ENCODE measurements at regions not wholly inside any gene's neighbourhood (a gene's known extent, or its start where the extent isn't known, plus 50 kb on each side); places are given as distances from the start of the nearest gene placed in this dataset.

DNA sequence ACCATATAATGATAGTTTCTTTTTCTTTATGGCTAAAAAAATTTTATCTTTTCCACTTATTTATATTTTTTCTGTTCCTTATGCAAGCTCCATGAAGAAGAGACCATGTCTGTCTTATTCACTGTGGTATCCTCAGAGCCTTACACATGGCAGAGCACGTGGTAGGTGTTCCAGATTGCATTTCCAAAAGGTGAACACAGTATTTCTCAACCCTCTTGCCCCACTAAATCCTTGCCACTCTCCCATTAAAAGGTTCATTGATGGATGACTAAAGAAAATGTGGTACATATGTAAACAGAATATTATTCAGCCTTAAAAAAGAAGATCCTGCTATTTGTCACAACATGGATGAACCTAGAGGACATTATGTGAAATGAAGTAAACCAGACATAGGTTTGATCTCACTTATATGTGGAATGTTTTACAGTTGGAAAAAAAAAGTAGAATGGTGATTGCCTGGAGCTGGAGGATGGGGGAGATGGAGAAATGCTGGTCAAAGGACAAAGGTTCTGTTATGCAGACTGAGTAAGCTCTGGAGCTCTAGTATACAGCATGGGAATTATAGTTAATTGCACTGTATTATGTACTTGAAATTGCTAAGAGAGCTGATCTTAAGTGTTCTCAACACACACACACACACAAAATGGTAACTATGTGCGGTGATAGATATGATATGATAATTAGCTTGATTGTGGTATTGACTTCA, 266.7 kb downstream of the CNTN3 start:
- Mint-ChIP-seq H3K9me3 (peaks cover 4 to 44% (median 11%) of the 10 kb centered on the region in 6 donors), H3K27ac (no peak overlapping the region), H3K27me3 (ENCODE audit: low read depth in 3 of 3) (no peaks in the 10 kb centered on the region), H3K4me1 (no peaks in the 10 kb centered on the region), H3K36me3 (peaks cover 0 to 2% (median 0%) of the 10 kb centered on the region in 3 donors), H3K4me3 (no peak overlapping the region)
- no peak for DNase-seq

DNA sequence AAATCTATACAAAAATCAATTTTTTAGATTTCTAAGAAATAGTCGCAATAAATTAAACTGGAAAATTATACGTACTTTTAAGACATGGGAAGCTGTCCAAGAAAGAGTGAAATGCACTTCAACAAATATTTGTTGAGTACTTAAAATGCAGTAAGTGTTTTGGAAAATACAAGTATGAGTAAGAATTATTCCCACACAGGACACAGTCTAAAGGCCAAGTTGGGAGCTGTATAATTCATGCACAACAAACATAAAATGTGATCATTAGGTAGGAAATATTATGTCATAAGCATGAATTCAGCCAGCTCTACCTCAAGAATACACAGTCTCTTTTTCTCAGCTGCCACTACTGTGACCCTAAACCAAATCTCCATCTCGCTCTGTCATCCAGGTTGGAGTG, 267.6 kb downstream of the CNTN3 start:
- no peak overlapping the region for H3K27ac Mint-ChIP-seq
- no peak overlapping the region for H3K4me3 Mint-ChIP-seq
- no peaks in the 10 kb centered on the region for H3K36me3 Mint-ChIP-seq
- H3K9me3 Mint-ChIP-seq = peaks cover 2 to 47% (median 9%) of the 10 kb centered on the region in 6 donors
- no peak for DNase-seq
- H3K27me3 Mint-ChIP-seq (ENCODE audit: low read depth in 3 of 3) = no peaks in the 10 kb centered on the region
- H3K4me1 Mint-ChIP-seq = no peaks in the 10 kb centered on the region

GRCh38 chr3:74345701-74346100, 268.8 kb downstream of the CNTN3 start:
- Mint-ChIP-seq H3K4me3 (no peak overlapping the region), H3K27ac (no peak overlapping the region), H3K9me3 (peaks cover 2 to 38% (median 7%) of the 10 kb centered on the region in 6 donors), H3K36me3 (no peaks in the 10 kb centered on the region), H3K27me3 (ENCODE audit: low read depth in 3 of 3) (no peaks in the 10 kb centered on the region), H3K4me1 (no peaks in the 10 kb centered on the region)
- DNase-seq = no peak

- no peak for DNase-seq
- Mint-ChIP-seq H3K9me3 (peaks cover 5 to 35% (median 9%) of the 10 kb centered on the region in 6 donors), H3K4me3 (no peak overlapping the region), H3K27ac (no peak overlapping the region), H3K27me3 (ENCODE audit: low read depth in 3 of 3) (no peaks in the 10 kb centered on the region), H3K36me3 (no peaks in the 10 kb centered on the region), H3K4me1 (no peaks in the 10 kb centered on the region)
Measured at GRCh38 chr3:74344865-74345440, 269.5 kb downstream of the CNTN3 start.

GRCh38 chr3:74343391-74343790, 271.1 kb downstream of the CNTN3 start:
- H3K9me3 Mint-ChIP-seq = peaks cover 7 to 35% (median 12%) of the 10 kb centered on the region in 6 donors
- no peak overlapping the region for H3K27ac Mint-ChIP-seq
- H3K36me3 Mint-ChIP-seq = no peaks in the 10 kb centered on the region
- no peaks in the 10 kb centered on the region for H3K27me3 Mint-ChIP-seq (ENCODE audit: low read depth in 3 of 3)
- no peak overlapping the region for H3K4me3 Mint-ChIP-seq
- no peak for DNase-seq
- no peaks in the 10 kb centered on the region for H3K4me1 Mint-ChIP-seq

GRCh38 chr3:74338998-74339397, 275.5 kb downstream of the CNTN3 start:
- H3K27ac Mint-ChIP-seq = no peak overlapping the region
- peaks cover 8 to 25% (median 17%) of the 10 kb centered on the region in 6 donors for H3K9me3 Mint-ChIP-seq
- H3K36me3 Mint-ChIP-seq = no peaks in the 10 kb centered on the region
- H3K4me3 Mint-ChIP-seq = no peak overlapping the region
- no peaks in the 10 kb centered on the region for H3K27me3 Mint-ChIP-seq (ENCODE audit: low read depth in 3 of 3)
- DNase-seq = no peak
- no peaks in the 10 kb centered on the region for H3K4me1 Mint-ChIP-seq

DNA sequence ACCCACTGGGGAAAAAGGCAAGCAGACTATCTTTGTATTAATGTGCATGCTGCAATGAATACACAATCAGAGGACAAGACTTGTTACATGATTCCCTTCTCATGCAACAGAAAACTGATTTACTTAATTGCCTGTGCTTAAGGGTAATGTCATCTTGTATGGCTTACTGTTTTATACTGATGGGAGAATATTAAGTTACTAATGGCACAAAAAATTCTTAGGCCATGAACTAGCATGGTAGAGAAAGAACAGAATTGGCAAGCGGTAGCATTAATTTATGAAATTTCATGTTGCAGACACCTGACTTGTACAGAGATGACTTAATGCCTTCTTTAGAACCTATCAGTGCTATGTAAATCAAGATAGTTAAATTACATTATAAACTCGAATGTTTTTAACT, 282.3 kb downstream of the CNTN3 start:
- Mint-ChIP-seq H3K27ac (no peak overlapping the region), H3K27me3 (ENCODE audit: low read depth in 3 of 3) (no peaks in the 10 kb centered on the region), H3K9me3 (peaks cover 5 to 32% (median 11%) of the 10 kb centered on the region in 6 donors), H3K36me3 (no peaks in the 10 kb centered on the region), H3K4me1 (no peaks in the 10 kb centered on the region), H3K4me3 (no peak overlapping the region)
- no peak for DNase-seq

GRCh38 chr3:74331711-74332110, 282.7 kb downstream of the CNTN3 start:
- Mint-ChIP-seq H3K4me3 (no peak overlapping the region), H3K36me3 (no peaks in the 10 kb centered on the region), H3K27me3 (ENCODE audit: low read depth in 3 of 3) (peaks cover 0 to 2% (median 0%) of the 10 kb centered on the region in 3 donors), H3K4me1 (no peaks in the 10 kb centered on the region), H3K27ac (no peak overlapping the region), H3K9me3 (peaks cover 5 to 30% (median 10%) of the 10 kb centered on the region in 6 donors)
- DNase-seq = no peak

DNA sequence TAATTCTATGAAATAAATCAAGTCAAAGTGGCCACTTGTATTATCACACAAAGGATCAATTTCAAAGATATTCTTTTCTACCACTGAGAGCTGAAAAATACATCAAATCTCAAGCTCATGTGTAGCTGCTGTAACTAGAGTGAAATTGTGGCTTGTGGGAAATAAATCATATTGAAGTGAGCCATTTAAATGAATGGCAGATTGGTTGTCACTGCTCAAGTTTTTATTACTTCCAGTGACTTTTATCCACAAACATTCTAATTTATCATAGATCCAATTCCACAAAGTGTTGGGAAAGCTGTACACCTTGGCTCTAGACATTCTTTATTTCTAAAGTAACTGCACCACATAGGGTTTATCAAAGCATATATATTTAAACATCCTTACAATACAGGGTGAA, 285.4 kb downstream of the CNTN3 start:
- no peaks in the 10 kb centered on the region for H3K36me3 Mint-ChIP-seq
- peaks cover 5 to 24% (median 9%) of the 10 kb centered on the region in 6 donors for H3K9me3 Mint-ChIP-seq
- H3K4me3 Mint-ChIP-seq = no peak overlapping the region
- no peak overlapping the region for H3K27ac Mint-ChIP-seq
- H3K27me3 Mint-ChIP-seq (ENCODE audit: low read depth in 3 of 3) = peaks cover 0 to 6% (median 0%) of the 10 kb centered on the region in 3 donors
- no peak for DNase-seq
- no peaks in the 10 kb centered on the region for H3K4me1 Mint-ChIP-seq

DNA sequence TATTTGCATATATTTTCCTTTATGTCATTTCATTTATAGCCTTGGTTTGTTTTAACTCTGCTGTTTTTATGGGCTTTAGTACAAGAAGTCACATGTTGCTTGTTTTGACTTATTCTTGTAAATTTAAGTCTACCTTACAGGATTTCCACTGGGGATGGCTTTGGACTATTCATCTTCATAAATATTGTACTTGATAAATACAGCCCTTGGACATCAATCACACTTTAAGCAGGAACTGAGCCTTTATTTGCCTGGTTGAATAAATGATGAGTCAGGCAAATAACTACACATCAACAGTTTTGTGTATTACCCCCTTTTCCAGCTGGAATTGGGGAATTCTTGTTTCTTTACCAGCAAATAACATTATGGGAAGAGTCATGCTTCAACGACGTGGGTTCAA, 286.0 kb downstream of the CNTN3 start:
- peaks cover 0 to 6% (median 0%) of the 10 kb centered on the region in 3 donors for H3K27me3 Mint-ChIP-seq (ENCODE audit: low read depth in 3 of 3)
- no peaks in the 10 kb centered on the region for H3K36me3 Mint-ChIP-seq
- H3K27ac Mint-ChIP-seq = no peak overlapping the region
- H3K4me1 Mint-ChIP-seq = no peaks in the 10 kb centered on the region
- no peak for DNase-seq
- H3K9me3 Mint-ChIP-seq = peaks cover 4 to 24% (median 9%) of the 10 kb centered on the region in 6 donors
- H3K4me3 Mint-ChIP-seq = no peak overlapping the region

DNA sequence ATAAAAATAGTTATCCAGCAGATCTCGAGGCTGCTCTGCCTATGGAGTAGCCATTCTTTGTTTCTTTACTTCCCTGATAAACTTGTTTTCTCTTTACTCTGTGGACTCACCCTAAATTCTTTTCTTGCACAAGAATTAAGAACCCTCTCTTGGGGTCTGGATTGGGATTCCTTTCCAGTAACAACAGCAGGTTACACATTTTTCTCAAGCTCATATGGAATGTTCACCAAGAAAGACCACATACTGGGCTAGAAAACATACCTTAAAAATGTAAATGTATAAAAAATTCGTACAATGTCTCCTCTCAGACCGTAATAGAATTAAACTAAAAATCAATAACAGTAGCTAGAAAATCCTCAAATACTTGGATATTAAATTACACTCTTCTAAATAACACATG, 299.2 kb downstream of the CNTN3 start:
- no peak overlapping the region for H3K4me3 Mint-ChIP-seq

GRCh38 chr3:74314696-74315095, 299.8 kb downstream of the CNTN3 start:
- Mint-ChIP-seq H3K36me3 (no peaks in the 10 kb centered on the region), H3K9me3 (peaks cover 3 to 71% (median 37%) of the 10 kb centered on the region in 6 donors), H3K4me1 (no peaks in the 10 kb centered on the region), H3K27ac (no peak overlapping the region), H3K27me3 (ENCODE audit: low read depth in 3 of 3) (peaks cover 0 to 4% (median 0%) of the 10 kb centered on the region in 3 donors), H3K4me3 (no peak overlapping the region)
- no peak for DNase-seq

More for the DNA sequence above, 299.2 kb downstream of the CNTN3 start:
- Mint-ChIP-seq H3K4me1 (no peaks in the 10 kb centered on the region), H3K27me3 (ENCODE audit: low read depth in 3 of 3) (peaks cover 0 to 4% (median 0%) of the 10 kb centered on the region in 3 donors), H3K36me3 (no peaks in the 10 kb centered on the region), H3K27ac (no peak overlapping the region), H3K9me3 (peaks cover 3 to 65% (median 35%) of the 10 kb centered on the region in 6 donors)
- DNase-seq = no peak

GRCh38 chr3:74309716-74310115, 304.7 kb downstream of the CNTN3 start:
- H3K9me3 Mint-ChIP-seq = peaks cover 6 to 63% (median 26%) of the 10 kb centered on the region in 6 donors
- no peak overlapping the region for H3K4me3 Mint-ChIP-seq
- DNase-seq = no peak
- no peak overlapping the region for H3K27ac Mint-ChIP-seq
- H3K36me3 Mint-ChIP-seq = no peaks in the 10 kb centered on the region
- H3K27me3 Mint-ChIP-seq (ENCODE audit: low read depth in 3 of 3) = peaks cover 0 to 4% (median 0%) of the 10 kb centered on the region in 3 donors
- no peaks in the 10 kb centered on the region for H3K4me1 Mint-ChIP-seq

- Mint-ChIP-seq H3K4me1 (no peaks in the 10 kb centered on the region), H3K36me3 (no peaks in the 10 kb centered on the region), H3K27ac (no peak overlapping the region), H3K9me3 (peaks cover 2 to 39% (median 18%) of the 10 kb centered on the region in 6 donors), H3K27me3 (ENCODE audit: low read depth in 3 of 3) (no peaks in the 10 kb centered on the region), H3K4me3 (no peak overlapping the region)
- no peak for DNase-seq
Measured at GRCh38 chr3:74304424-74304823, 310.0 kb downstream of the CNTN3 start.

Measured in immature natural killer cell (primary cell).